Spleen (tissue), 11 donors: ENCODE measurements at regions not wholly inside any gene's neighbourhood (a gene's known extent, or its start where the extent isn't known, plus 50 kb on each side); places are given as distances from the start of the nearest gene placed in this dataset.

Source experiments
- DNase-seq: peaks from one replicate; pipeline ENCODE4 v3.0.0-alpha.2; 2020
- H3K27ac ChIP-seq, 8 donors: fragments of 200-600 bp; sonication (generic) in 7 of 8; 1 replicate in 4 of 8; 2 replicates in 4 of 8; pipeline versions ENCODE4 v1.5.0 to v1.8.0; 2016 to 2021; ENCODE audit warnings: inconsistent platforms in 4 of 8, mild to moderate bottlenecking in 4 of 8, moderate library complexity in 1 of 8
- H3K27me3 ChIP-seq, 7 donors: fragments of 200-600 bp; sonication (generic) in 6 of 7; replicated peaks in 1 of 7; 1 replicate in 4 of 7; 2 replicates in 3 of 7; pipeline versions ENCODE4 v1.5.0 to v1.8.0; 2016 to 2021; ENCODE audit warnings: inconsistent platforms in 3 of 7, mild to moderate bottlenecking in 1 of 7
- H3K36me3 ChIP-seq, 6 donors: fragments of 200-600 bp; sonication (generic) in 5 of 6; 1 replicate in 4 of 6; 2 replicates in 2 of 6; pipeline versions ENCODE4 v1.5.0 to v1.8.0; 2016 to 2021; ENCODE audit warnings: inconsistent platforms in 2 of 6
- H3K4me1 ChIP-seq, 6 donors: fragments of 200-600 bp; sonication (generic) in 5 of 6; 1 replicate in 3 of 6; 2 replicates in 3 of 6; pipeline versions ENCODE4 v1.5.0 to v1.8.0; 2016 to 2021; ENCODE audit warnings: inconsistent platforms in 3 of 6
- H3K4me3 ChIP-seq, 8 donors: fragments of 200-600 bp; sonication (generic) in 7 of 8; 1 replicate in 4 of 8; 2 replicates in 4 of 8; pipeline versions ENCODE4 v1.5.0 to v1.8.0; 2016 to 2021; ENCODE audit warnings: inconsistent platforms in 4 of 8, mild to moderate bottlenecking in 4 of 8, moderate library complexity in 2 of 8
- H3K9me3 ChIP-seq, 8 donors: fragments of 200-600 bp; sonication (generic) in 7 of 8; 1 replicate in 4 of 8; 2 replicates in 4 of 8; pipeline versions ENCODE4 v1.5.0 to v1.8.0; 2016 to 2021; ENCODE audit warnings: inconsistent platforms in 4 of 8
- CTCF ChIP-seq, 11 experiments: fragments of 200-600 bp in 7 of 11; fragments of 450-650 bp in 4 of 11; sonication (generic) in 4 of 11; IDR thresholded peaks in 8 of 11; conservative IDR thresholded peaks in 3 of 11; 1 replicate in 7 of 11; 2 replicates in 4 of 11; pipeline versions ENCODE4 v1.4.0 to v1.8.0; 2016 to 2021; ENCODE audit warnings: antibody characterized with exemption in 11 of 11, inconsistent platforms in 4 of 11, mild to moderate bottlenecking in 1 of 11
- POLR2A ChIP-seq, 3 donors: fragments of 450-650 bp; IDR thresholded peaks; one replicate each; pipeline ENCODE4 v1.5.1; 2017; ENCODE audit warnings: antibody characterized with exemption in 3 of 3, mild to moderate bottlenecking in 1 of 3
- POLR2AphosphoS5 ChIP-seq, 3 donors: sonication (generic); formaldehyde crosslinking; IDR thresholded peaks; one replicate each; pipeline ENCODE4 v1.5.1; 2017; ENCODE audit warnings: antibody characterized with exemption in 3 of 3
- WGBS, 5 donors: extraction: QIAGEN DNeasy Blood & Tissue Kit in 3 of 5; methylation state at CpG; one replicate each; pipeline versions ENCODE4 v1.1.5 to v1.1.7; 2013 to 2018; 5-methylcytosine and 5-hydroxymethylcytosine counted together
- intact Hi-C: fragments of 100-400 bp; cut with DNase I; formaldehyde crosslinking; loops from one replicate; pipeline ENCODE4 v1.15.0; 2023; ENCODE audit warnings: low total_unique reads
- donor health status: healthy with polysubstance abuse.
- donor health status: DM: no; HTN: no; CAD: no; lungs with moderate emphysema.
- donor health status: DM: no; HTN: no; CAD: no.
- donor health status: Bipolar disorder and iron deficiency.
- donor health status: healthy.
- donor health status: DM: no; HTN: no; CAD: no.
- donor health status: DM: yes; HTN: yes; CAD: no.

GRCh38 chr11:23573429-23573828 is 713.2 kb upstream of the CCDC179 start:
- DNase-seq = no peak
- intact Hi-C loops = no loop called here
- Histone ChIP-seq H3K4me1 (no peaks in the 10 kb centered on the region), H3K36me3 (no peaks in the 10 kb centered on the region), H3K4me3 (no peak overlapping the region), H3K27me3 (no peaks in the 10 kb centered on the region), H3K9me3 (no peaks in the 10 kb centered on the region), H3K27ac (no peak overlapping the region)
- WGBS, 5 donors = 50 to 81% (median 53%) methylated on average over 1 of the region's 1 CpG
- TF ChIP-seq POLR2A (IDR thresholded peaks at IDR 0.05) (no peak), POLR2AphosphoS5 (IDR thresholded peaks at IDR 0.05) (no peak), CTCF (IDR thresholded peaks at IDR 0.05 in 8 of 11, conservative IDR thresholded peaks at IDR 0.05 in 3 of 11) (no peak)

DNA sequence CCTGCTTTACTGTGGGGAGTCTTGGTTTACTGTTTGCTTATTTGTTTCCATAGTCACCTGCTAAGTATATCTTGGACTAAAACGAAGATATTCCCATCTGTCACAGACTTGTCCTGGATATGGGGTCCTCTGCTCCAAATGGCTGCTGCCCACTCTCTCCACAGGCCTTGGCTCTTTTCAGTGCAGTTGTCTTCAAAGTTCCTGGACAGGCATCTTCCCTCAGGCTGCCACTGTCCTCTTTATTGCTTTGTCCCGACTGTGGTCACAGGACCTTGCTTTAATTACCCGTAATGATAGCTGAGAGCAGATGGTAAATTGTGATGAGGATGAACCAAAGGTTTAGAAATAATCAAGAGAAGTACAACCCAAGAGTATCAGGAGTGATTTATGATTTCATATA is 713.9 kb upstream of the CCDC179 start:
- Histone ChIP-seq H3K4me3 (no peak overlapping the region), H3K36me3 (no peaks in the 10 kb centered on the region), H3K27me3 (no peaks in the 10 kb centered on the region), H3K4me1 (no peaks in the 10 kb centered on the region), H3K27ac (no peak overlapping the region), H3K9me3 (no peaks in the 10 kb centered on the region)
- TF ChIP-seq CTCF (IDR thresholded peaks at IDR 0.05 in 8 of 11, conservative IDR thresholded peaks at IDR 0.05 in 3 of 11) (no peak), POLR2A (IDR thresholded peaks at IDR 0.05) (no peak), POLR2AphosphoS5 (IDR thresholded peaks at IDR 0.05) (no peak)
- WGBS, 5 donors = 61 to 82% (median 75%) methylated on average over 3 of the region's 3 CpGs
- DNase-seq = no peak
- intact Hi-C loops = no loop called here

DNA sequence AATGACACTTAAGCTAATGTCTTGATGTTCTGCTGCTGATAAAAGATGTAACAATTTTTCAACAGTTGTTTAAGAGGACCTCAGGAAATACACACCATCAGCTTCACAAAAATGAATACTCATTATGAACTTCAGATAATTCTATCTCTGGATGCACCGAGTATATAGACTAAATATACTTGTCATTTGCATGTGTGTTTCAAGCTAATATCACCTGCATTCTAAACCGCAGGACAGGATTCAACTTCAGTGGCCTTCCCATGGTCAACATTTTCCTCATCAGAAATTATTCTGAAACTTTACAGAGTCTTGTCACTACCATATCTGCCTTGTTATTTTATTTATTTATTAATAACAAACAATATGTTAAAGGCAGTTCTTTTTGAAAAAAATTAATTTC is 717.0 kb upstream of the CCDC179 start:
- no peaks in the 10 kb centered on the region for H3K4me1 ChIP-seq
- H3K9me3 ChIP-seq = no peaks in the 10 kb centered on the region
- intact Hi-C loops = no loop called here
- H3K27ac ChIP-seq = no peak overlapping the region
- WGBS, 5 donors = 75 to 87% (median 80%) methylated on average over 2 of the region's 2 CpGs
- no peaks in the 10 kb centered on the region for H3K27me3 ChIP-seq
- H3K4me3 ChIP-seq = no peak overlapping the region
- DNase-seq = no peak
- TF ChIP-seq CTCF (IDR thresholded peaks at IDR 0.05 in 8 of 11, conservative IDR thresholded peaks at IDR 0.05 in 3 of 11) (no peak), POLR2A (IDR thresholded peaks at IDR 0.05) (no peak), POLR2AphosphoS5 (IDR thresholded peaks at IDR 0.05) (no peak)
- no peaks in the 10 kb centered on the region for H3K36me3 ChIP-seq

- DNase-seq = no peak
- 73 to 85% (median 75%) methylated on average over 2 of the region's 2 CpGs for WGBS, 5 donors
- H3K4me1 ChIP-seq = no peaks in the 10 kb centered on the region
- no peaks in the 10 kb centered on the region for H3K27me3 ChIP-seq
- no peak overlapping the region for H3K27ac ChIP-seq
- intact Hi-C loops = no loop called here
- H3K9me3 ChIP-seq = no peaks in the 10 kb centered on the region
- no peak overlapping the region for H3K4me3 ChIP-seq
- no peak for TF ChIP-seq CTCF (IDR thresholded peaks at IDR 0.05 in 8 of 11, conservative IDR thresholded peaks at IDR 0.05 in 3 of 11)
- no peak for TF ChIP-seq POLR2AphosphoS5 (IDR thresholded peaks at IDR 0.05)
- no peak for TF ChIP-seq POLR2A (IDR thresholded peaks at IDR 0.05)
- no peaks in the 10 kb centered on the region for H3K36me3 ChIP-seq
These were observed 725.3 kb upstream of the CCDC179 start for GRCh38 chr11:23585416-23586104.
